ENCODE measurements at regions not wholly inside any gene's neighbourhood (a gene's known extent, or its start where the extent isn't known, plus 50 kb on each side); places are given as distances from the start of the nearest gene placed in this dataset.

DNA sequence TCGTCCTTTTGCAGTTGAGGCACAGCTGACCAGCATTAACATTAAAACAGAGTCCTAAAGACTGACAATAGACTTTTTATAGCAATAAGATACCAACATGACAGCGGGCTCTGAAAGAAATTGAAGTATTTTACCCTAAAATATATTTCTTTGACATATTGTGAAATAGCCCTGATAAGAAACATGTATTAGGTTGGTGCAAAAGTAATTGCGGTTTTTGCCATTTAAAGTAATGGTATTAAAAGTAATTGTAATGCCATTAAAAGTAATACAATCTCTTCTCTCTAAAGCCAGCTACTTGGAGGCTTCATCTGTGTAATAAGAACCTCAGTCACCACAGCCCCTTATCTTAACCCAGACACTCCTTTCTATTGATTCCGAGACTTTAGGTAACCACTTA lies 394.6 kb downstream of the PREX1 start:
- DNase-seq (no peak), ATAC-seq (no peak)
- TF ChIP-seq, protein P1, sequence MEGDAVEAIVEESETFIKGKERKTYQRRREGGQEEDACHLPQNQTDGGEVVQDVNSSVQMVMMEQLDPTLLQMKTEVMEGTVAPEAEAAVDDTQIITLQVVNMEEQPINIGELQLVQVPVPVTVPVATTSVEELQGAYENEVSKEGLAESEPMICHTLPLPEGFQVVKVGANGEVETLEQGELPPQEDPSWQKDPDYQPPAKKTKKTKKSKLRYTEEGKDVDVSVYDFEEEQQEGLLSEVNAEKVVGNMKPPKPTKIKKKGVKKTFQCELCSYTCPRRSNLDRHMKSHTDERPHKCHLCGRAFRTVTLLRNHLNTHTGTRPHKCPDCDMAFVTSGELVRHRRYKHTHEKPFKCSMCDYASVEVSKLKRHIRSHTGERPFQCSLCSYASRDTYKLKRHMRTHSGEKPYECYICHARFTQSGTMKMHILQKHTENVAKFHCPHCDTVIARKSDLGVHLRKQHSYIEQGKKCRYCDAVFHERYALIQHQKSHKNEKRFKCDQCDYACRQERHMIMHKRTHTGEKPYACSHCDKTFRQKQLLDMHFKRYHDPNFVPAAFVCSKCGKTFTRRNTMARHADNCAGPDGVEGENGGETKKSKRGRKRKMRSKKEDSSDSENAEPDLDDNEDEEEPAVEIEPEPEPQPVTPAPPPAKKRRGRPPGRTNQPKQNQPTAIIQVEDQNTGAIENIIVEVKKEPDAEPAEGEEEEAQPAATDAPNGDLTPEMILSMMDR (IDR thresholded peaks at IDR 0.05), result no peak
- Histone ChIP-seq H3K4me3 (no peak overlapping the region), H3K4me1 (no peaks in the 10 kb centered on the region), H3K36me3 (ENCODE audit: insufficient read depth in 1 of 2, low read depth in 1 of 2) (no peaks in the 10 kb centered on the region), H3K27ac (no peak overlapping the region), H3K9me3 (no peaks in the 10 kb centered on the region), H3K27me3 (ENCODE audit: insufficient read depth in 3 of 3, low read length in 2 of 3) (no peaks in the 10 kb centered on the region)
- 79 to 90% (median 86%) methylated on average over 4 of the region's 4 CpGs for WGBS, 3 donors
- intact Hi-C loops (cut with DNase I), result no loop called here

DNA sequence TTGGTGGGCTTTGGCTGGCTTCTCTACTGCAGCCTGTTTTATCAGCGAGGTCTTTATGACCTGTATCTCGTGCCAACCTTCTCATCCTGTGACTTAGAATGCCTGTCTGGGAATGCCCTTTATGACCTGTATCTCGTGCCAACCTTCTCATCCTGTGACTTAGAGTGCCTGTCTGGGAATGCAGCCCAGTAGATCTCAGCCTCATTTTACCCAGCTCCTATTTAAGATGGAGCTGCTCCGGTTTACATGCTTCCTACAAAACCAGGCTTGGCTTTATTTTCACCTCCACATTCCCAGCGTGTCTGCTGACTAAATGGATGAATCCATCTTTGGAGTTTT lies 395.3 kb downstream of the PREX1 start:
- 46 to 61% (median 47%) methylated on average over 5 of the region's 5 CpGs for WGBS, 3 donors
- no peaks in the 10 kb centered on the region for H3K27me3 ChIP-seq (ENCODE audit: insufficient read depth in 3 of 3, low read length in 2 of 3)
- H3K36me3 ChIP-seq (ENCODE audit: insufficient read depth in 1 of 2, low read depth in 1 of 2), result no peaks in the 10 kb centered on the region
- ATAC-seq (no peak), DNase-seq (no peak)
- H3K9me3 ChIP-seq, result no peaks in the 10 kb centered on the region
- H3K4me1 ChIP-seq, result no peaks in the 10 kb centered on the region
- no peak overlapping the region for H3K27ac ChIP-seq
- intact Hi-C loops (cut with DNase I), result no loop called here
- TF ChIP-seq, protein P1 (IDR thresholded peaks at IDR 0.05), result no peak
- H3K4me3 ChIP-seq, result no peak overlapping the region

DNA sequence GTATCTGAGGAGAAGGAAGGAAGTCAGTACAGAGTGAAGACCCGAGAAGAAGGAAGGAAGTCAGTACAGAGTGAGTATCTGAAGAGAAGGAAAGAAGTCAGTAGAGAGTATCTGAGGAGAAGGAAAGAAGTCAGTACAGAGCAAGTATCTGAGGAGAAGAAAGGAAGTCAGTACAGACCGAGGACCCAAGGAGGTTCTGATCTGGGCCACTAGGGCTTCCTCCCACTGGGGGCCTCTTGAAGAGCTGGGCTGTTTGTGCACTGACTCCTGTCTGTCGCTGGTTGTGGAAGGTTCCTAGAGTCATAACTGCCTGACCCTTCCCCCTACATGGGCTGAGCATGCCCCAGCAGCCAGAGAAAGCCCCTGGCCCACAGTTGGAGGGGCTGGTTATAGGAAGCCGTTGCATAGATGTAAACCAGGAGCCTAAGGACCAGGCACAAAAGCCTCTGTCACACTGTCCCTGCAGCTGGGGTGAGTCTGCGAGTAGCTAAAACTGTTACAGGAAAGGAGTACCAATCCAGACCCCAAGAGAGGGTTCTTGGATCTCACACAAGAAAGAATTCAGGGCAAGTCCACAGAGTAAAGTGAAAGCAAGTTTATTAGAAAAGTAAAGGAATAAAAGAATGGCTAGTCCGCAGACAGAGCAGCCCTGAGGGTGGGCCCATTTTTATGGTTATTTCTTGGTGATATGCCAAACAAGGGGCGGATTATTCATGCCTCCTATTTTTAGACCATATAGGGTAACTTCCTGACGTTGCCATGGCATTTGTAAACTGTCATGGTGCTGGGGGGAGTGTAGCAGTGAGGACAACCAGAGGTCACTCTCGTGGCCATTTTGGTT lies 395.9 kb downstream of the PREX1 start:
- 41 to 52% (median 52%) methylated on average over 9 of the region's 9 CpGs for WGBS, 3 donors
- Histone ChIP-seq H3K27ac (no peak overlapping the region), H3K4me3 (no peak overlapping the region), H3K4me1 (no peaks in the 10 kb centered on the region), H3K9me3 (no peaks in the 10 kb centered on the region), H3K36me3 (ENCODE audit: insufficient read depth in 1 of 2, low read depth in 1 of 2) (no peaks in the 10 kb centered on the region), H3K27me3 (ENCODE audit: insufficient read depth in 3 of 3, low read length in 2 of 3) (peaks cover 0 to 5% (median 0%) of the 10 kb centered on the region in 3 donors)
- no peak for DNase-seq
- ATAC-seq, result no peak
- TF ChIP-seq, protein P1 (IDR thresholded peaks at IDR 0.05), result no peak
- intact Hi-C loops (cut with DNase I), result no loop called here

DNA sequence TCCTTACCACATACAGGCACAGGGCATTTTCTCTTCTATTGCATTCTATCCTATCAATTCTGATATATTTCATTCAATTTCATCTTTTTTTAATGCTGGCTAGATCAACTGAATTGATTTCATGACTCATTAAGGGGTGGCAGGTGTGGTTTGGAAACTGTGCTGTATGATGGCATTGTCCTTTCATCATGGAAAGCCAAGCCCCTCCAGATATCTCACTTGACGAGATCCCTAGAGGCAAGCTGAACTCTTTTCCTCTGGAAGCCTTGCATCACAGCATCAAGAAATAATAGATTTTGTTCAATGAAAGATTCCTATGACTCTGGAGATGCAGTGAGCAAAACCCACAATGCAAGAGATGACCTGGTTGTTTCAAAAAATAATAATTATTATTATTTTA lies 401.2 kb downstream of the PREX1 start:
- H3K9me3 ChIP-seq, result no peaks in the 10 kb centered on the region
- no peaks in the 10 kb centered on the region for H3K4me1 ChIP-seq
- intact Hi-C loops (cut with DNase I), result no loop called here
- TF ChIP-seq, protein P1 (IDR thresholded peaks at IDR 0.05), result no peak
- H3K27me3 ChIP-seq (ENCODE audit: insufficient read depth in 3 of 3, low read length in 2 of 3), result peaks cover 0 to 8% (median 2%) of the 10 kb centered on the region in 3 donors
- no peak overlapping the region for H3K27ac ChIP-seq
- H3K4me3 ChIP-seq, result no peak overlapping the region
- DNase-seq (no peak), ATAC-seq (no peak)
- 26 to 43% (median 33%) methylated on average over 1 of the region's 1 CpG for WGBS, 3 donors
- H3K36me3 ChIP-seq (ENCODE audit: insufficient read depth in 1 of 2, low read depth in 1 of 2), result no peaks in the 10 kb centered on the region
